AML-193 (cell line): ENCODE measurements at regions not wholly inside any gene's neighbourhood (a gene's known extent, or its start where the extent isn't known, plus 50 kb on each side); places are given as distances from the start of the nearest gene placed in this dataset.

ENCODE experiments used
- DNase-seq, 2 experiments: peaks; one replicate each; lab custom pipeline; 2025; lab: John Stamatoyannopoulos, UW

DNA sequence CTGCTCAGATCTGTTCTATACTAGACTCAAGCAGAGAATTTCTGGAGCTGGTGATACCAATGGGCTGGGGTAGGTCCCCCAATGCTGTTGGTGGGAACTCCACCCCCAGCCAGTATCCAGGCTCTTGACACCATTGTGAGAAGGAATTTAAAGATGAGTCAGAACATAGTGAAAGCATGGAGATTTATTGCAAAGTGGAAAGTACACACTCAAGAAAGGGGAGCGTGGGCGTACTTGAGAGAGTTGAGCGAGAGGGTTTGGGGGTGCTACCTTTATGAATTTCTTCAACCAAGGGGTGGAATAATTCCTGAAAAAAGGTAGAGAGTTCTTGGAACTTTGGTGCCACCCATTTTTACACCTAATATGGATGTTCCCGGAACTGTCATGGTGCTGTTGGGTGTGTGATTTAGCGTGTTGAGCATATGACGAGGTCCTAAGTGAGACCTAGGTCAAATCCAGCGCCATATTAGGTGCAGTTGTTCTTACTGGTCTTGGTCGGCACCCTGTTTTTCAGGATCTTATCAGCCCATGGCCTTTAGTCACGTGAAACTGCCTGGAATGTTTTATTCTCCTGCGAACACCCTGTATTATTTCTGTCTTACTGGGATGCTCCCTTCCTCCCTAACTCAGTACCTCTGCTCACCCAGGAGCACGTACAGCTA, 122.0 kb upstream of the AHR start:
- DNase-seq, result no peak

DNA sequence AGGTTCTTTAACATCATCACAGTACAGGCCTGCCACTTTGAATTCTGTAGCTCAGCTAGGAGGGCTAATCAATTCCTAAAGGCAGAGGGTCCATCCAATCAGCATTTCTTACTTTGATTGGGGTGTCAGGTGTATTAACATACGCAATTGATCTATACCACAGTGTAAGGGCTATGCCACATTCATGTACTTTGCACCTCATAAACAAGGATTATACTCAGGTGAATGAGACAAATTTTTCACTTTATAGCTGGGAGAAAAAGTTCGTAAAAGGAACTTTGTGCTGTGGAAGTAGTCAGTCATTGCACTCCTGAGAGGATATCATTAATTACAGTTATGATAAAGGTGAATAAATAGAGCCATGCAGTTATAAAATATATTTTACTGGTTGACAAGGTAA, 119.9 kb upstream of the AHR start:
- no peak for DNase-seq

DNA sequence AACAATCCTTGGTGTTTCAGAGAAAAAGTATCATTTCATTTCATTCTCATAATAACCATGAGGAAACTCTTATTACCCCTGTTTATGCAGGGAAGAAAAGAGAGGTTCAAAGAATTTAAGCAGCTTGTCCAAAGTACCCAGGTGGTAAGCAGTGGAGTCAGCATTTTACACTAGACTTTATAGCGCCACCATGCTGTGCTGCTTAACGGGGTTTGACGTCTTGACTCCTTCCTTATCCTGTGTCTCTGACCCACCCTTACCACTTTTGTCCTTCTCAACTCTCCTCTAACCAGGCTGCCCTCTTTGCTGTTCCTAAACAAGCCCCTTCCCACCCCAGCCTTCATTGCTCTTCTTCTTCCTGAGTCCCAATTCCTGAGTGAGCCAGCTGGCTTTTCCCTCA, 117.0 kb upstream of the AHR start:
- no peak for DNase-seq

DNA sequence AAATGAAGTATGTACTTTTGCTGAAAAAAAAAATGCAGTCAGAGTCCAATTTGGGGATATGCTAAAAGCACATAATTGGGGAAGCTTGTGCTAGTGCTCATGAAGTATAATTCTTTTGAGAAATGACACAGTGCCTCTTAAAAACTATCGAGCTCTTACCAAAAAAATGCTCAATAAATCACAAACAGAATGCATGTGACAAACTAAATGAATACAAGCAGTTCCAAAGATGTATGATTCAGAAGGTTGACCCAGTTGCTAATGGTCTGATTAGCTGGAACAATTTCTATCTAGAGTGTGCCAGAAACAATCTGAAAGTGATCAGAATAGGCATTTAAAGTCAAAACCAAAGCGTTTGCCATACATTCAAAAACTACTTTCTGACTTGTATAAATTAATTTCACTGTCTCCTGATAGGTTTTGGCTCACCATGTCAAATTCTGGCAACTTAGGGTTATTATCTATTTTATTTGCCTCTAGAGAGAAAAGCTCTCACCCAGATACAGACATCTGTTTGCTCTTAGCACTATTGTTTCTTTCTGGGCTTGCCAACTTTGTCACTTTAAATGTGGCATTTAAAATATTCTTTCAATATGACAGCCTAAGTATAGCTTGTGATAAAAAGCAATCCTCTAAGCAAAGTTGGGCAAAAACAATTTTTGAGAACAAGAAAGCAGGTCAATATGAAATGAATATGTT, 114.7 kb upstream of the AHR start:
- DNase-seq, result no peak

DNA sequence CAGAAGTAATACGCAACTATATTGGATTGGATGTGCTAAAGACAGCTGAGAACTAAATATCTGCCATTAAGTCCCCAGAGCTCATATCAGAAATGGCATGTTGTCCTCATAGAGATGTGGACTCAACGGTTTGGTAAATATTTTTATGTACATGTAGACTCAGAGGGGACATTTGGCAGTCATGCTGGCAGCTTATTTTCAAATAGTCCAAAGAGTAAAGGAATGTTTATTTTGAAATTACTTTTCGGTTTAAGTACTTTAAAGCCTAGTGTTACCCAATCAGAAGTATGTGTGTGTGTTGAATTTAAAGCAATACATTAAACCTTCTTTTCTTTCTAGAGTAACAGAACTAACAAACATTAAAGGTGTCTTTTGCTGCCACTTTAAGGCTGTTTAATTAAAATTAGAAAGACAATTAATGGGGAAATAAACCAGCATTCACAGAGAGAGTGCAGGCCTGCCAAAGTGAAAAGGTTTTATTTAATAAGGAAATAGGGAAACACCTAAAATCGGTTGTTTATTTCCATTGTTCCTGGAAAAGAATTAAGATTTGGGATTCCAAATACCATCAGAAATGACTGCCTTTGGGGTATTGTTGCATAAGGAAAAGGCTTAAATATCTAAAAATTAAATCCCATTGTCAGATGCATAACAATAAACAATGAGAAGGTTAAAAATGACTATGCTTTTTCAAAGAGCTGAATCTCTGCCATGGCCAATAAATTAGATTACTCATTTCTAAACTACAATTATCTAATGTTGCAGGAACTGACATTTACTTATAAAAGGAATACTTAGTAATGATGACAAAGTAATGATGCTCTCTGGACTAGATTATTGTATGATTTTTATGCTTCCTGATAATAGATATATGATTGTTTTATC, 113.4 kb upstream of the AHR start:
- DNase-seq, result no peak

DNA sequence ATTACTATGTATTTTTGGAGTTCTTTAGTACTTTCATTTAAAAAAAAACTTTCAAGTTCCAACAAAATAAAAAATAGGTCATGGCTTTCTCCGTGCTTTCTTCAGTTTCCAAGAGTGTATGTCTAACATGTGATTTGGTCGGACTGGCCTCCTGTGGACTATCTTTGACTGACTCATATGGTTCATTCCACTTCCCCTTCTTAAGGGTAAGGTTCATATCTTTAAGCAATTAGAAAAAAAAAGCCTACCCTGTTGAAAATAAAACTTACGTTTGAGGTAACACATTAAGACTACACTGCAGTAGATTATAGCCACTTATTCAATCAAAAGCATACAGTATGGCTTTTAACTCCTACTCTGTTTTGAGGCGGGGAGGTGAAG, 112.8 kb upstream of the AHR start:
- peak; percentile 10 to 15 for DNase-seq

DNA sequence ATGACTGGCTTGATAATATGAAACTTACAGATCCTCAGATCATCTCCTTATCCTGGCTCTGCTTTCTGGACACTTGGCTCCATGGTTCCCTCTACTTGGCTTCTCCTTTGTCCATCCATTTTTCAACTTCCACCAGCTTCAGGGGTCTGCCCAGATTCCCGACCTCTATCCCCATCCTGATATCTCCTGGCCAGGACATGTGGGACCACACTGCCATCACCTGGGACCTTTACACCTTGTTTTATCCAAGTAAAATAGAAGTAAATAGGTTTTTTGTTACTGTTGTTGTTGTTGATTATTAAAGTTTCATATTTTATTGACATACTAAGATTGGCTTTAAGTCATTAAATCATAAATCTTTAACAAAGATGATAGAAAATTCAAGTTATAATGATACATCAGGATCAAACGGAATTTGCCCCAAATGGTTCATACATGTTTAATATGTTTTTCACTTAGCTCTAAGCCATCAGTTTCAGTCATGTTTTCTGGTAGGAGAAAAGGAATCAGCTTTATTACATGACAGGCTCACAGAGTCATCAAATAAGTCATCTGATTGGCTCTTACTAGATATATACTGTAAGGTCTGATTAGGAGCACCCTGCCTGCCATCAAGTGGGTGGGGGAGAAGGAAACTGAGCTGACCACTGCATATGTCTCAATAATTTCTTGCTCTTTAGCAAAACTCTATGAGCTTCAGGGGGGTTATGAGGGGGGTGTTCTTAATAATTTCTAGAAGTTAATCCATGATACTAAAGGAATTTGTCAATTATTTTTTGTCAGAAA, 111.5 kb upstream of the AHR start:
- DNase-seq, result no peak

DNA sequence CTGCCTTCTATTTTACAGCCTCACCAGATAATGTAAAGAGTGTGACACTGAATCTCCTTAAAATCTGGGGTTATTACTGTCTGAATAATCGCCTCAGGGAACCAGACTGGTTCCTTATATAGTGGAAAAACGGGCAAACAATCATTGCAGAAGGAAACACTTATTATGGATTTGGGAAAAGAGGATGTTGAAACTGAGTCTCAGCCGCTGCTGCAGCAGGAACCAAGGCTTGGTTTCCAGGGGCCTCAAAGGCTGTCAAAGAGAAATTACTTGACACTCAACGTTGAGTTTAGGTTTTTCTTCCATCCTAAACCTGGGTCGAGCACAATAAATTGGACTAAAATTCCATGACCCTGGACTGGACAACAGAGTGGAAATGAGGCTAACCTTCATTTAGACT, 103.8 kb upstream of the AHR start:
- DNase-seq, result no peak

DNA sequence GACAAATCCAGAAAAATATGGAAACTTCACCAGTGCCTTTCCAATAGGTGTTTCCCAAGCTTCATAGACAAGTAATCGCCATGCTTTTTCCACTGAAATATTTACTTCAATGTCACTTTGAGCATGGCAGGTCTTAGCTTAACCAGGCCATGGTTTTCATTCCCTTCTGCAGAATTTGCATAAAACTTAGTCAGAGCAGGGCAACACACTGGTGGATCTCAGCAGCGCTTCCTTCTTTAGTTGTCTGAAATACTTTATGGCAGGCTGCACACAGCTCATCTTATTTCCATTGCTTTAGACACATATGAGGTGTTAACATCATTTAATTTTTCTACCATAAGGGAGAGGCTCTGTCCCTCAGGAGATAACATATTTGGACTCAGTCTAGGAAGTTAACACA, 102.9 kb upstream of the AHR start:
- DNase-seq, result no peak

DNA sequence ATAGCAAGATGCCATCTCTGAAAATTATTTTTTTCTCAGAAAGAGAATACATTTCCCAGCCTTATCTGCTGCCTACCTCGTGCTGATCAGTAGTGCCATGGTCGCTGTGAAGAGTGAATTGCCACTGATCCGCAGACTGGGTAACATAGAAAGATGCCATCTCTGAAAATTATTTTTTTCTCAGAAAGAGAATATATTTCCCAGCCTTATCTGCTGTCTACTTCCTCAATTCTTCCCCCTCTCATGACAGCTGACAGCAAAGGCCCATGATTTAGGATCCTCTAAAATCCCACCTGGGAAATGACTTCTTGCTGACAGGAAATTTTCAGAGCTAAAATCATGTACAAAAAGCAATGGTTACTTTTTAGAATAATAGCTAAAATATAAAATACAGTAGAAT, 92.5 kb upstream of the AHR start:
- no peak for DNase-seq

DNA sequence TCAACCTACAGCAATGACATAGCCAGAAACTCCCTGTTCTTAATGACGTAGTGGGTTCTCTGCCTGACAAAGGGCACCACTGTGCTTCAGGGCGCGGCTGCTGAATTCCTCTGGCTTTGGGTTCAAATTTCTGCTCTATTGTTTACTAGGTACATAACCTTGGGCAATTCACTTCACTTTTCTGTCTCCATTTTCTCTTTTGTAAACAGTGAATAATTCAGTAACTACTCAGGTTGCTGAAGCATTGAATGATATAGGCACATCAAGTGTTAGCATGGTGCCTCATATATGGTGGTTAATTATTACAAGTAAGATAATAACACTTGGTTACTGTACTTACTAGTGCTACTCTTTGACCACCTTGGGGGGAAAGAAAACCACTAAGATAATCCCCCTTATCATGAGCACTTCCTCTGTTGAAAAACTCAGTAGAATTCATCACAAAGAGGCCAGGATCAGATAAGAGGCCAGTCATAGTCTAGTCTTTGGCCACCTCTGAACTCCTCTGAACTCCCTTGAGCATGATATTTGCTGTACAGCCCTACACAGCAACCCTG, 92.0 kb upstream of the AHR start:
- no peak for DNase-seq

DNA sequence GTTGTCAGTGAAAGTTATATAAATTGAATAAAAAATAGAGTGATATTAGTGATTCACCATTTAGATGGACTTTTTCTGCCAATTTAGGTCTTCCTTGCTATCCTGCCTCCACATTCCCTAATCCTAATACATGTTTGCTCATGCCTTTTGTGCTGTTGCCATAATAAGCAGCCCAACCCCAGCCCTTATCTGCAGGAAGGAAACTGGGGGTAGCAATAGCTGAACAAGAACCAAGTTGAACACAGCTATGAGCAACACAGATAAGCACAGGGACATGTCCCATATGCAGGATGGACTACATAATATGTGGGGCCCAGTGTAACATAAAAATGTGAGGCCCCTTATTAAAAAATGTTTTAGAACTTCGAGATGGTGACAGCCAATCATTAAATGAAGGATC, 91.2 kb upstream of the AHR start:
- no peak for DNase-seq

DNA sequence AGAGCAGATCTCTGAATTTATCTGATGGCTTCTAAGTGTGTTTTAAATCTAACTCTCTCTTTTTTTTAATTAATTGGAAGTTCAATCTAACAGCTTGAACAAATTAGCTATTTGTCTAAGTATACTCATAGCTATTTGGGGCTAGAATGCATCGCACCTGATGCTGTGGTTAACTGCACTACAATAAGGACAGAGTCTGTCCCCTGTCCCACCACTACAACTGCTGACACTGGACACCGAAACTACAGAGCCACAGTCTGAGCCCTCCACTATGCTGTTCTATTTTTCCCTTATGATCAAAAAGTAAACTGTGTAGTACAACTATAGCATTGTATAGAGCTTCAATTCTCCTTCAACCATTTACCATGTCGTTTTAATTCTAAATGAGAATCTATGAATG, 89.4 kb upstream of the AHR start:
- DNase-seq, result no peak

DNA sequence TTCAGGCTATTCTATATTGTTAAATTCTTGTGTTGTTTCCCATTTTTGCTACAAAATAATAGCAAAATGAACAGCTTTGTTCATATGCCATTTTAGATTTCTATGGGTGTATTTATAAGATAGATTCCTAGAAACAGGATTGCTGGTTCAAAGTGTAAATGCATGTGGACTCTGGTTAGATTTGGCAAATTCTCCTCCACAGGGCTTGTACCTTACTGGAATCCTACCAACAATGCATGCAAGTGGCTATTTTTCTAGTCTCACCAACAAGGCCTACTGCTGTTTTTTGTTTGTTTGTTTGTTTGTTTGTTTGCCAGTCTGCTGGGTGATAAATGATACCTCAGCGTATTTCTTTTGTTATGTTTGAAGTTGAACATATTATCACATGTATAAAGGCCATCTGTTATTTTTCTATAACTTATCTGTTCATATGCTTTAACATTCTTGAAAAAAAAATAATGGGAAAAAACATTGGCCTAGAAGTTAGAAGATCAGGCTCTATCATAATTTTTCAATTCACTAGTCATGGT, 87.1 kb upstream of the AHR start:
- DNase-seq, result no peak

DNA sequence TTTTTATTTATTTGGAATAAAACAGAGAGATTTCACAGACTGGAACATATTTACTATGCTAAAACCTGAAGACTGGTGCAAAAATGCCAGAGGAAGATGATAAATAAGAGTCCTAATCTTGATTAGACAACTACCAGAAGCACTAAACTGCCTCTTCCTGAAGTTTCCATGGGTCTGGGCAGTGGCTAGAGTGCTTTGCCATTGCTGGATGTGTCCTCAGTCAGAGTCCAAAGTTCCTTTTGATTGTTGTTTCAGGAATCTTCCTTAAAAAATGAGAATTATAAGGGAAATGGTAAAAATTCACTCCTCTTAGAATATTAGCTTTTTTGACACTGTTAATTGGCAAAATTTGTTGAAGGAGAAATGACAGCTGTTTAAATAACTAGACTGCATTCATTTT, 86.3 kb upstream of the AHR start:
- no peak for DNase-seq

DNA sequence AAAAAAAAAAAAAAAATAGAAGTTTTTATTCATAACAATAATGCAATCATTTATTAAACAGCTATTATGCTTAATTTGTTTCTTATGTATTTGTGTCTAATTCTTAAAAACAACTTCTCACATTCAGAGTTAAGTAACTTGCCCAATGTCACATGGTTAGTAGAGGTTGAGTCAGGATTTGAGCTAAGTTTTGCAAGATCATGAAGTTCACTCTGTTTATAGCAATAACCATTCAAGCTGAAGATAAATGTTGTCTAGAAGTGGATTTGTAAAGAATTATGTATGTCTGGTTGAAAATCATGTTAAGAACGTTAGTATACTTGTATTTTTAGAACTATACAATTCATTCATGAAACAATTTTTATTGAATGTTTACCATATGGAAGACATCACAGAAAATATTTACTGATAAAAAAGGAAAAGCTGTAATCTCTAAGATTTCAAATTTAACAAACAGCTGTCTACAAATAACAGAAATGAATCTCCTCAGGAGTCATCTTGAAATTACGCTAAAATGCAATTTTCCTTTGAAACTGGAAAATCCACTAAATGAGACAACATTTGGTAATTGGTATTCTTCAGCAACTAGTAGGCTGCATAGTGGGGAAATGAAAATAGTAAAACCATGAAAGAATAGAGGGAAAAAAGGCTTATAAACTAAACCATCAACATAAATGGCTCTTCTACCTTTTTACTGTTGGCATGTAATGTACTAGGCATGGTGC, 70.5 kb upstream of the AHR start:
- peak; percentile 48 to 58 for DNase-seq

DNA sequence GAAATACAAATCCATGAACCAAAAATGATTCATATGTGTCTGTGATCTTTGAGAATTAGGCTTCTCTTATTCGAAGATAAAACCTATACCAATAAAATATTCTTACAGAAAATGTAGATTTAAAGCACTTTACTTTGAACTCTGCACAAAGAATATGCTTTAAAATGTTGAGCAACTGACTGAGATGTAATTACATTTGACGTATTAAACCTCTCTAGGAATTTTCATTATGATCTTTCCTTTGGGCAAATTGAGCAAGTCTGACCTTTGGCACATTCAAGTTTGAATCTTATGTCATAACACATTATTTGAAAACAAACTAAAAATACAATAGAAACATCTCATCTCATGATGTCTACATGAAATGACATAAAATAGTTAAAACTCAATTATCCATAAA, 69.2 kb upstream of the AHR start:
- DNase-seq, result no peak

DNA sequence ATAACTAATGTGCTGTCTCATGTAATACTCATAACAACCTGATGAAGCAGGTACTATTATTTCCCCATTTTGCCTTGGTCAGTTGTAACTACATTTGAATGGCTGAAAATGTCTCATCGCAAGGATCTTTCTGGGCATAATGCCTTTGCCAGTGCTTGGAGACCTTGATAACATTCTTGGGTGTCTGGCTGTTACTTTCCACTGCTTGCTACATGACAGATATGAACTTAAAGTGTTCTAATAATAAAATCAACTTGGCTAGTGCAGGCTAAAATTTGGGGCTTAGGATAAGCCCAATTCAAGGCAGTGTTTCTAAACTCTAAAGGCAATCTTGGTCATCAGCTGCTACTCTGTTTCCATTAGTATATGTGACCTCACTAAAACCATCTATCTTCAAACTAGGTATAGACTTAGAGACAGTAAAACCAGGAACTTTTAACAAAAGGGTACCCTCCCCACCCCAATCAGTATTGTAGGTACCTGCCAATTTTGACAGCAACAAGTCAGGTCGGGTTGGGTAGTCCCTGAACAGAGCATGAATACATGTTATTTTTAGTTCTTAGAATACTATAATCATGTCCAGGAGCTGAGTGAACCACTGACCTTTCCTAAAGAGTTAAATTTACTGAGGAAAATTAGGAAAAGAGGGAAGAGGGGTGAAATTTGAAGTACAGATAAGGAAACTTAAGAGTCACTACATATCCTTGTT, 68.2 kb upstream of the AHR start:
- DNase-seq, result no peak

DNA sequence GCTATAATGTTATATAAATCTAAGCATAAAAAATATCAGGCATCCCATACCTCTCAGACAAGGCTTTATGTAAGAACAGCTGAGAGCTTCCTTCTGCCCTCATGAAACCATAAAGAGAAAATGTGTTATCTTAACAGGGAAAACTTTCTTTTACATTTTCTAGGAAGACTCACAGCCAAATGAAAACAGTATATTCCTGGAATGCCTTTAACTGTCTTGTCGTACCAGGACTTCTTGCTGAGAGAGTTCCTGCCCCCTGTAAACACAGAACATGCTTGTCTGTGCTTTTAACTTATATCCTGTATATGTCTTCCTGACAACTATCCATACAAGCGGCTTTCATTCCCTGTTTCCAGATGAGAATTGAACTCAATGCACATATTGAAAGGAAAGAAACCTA, 64.8 kb upstream of the AHR start:
- no peak for DNase-seq

DNA sequence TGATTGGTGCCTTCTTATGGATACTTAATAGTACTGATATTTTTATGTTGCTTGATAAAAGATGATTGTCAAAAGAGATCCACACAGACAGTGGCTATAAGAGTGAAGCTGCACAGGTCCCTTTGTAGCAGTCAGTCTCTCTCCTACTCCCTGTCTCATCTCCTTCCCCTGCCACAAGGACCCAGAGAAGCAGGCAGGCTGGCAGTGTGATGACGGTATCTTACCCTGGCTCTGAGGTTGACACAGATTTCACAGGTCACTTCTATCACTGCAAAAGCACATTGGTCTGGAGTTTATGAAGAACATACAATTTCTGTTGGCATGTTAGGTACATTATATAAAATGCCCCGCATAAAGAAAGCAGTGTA, 64.4 kb upstream of the AHR start:
- peak; percentile 42 to 57 for DNase-seq
